Stimulated activated effector memory CD8-positive, alpha-beta T cell treated with anti-CD3 and anti-CD28 coated beads, Interleukin-12 subunit alpha, Interleukin-12 subunit beta, amount 100 ng/mL, for 72 hours (primary cell): ENCODE measurements at regions not wholly inside any gene's neighbourhood (a gene's known extent, or its start where the extent isn't known, plus 50 kb on each side); places are given as distances from the start of the nearest gene placed in this dataset.
"Not testable (repeated sequence)": the region's sequence is repeated elsewhere in the genome, so short reads cannot be mapped to it uniquely, and the experiment has no call there.

ENCODE experiments used
- ATAC-seq: fragments of 150-1000 bp; cut with Tn5 transposase; 2 replicates; pipeline ENCODE4 v1.10.0; 2021
- DNase-seq, 2 donors: peaks; one replicate each; pipeline ENCODE4 v3.0.0; 2021 to 2022; ENCODE audit warnings: low spot score in 2 of 2
- H3K27ac Mint-ChIP-seq: one replicate; pipeline ENCODE4 v1.8.0; 2022; ENCODE audit warnings: mild to moderate bottlenecking, mixed read lengths
- H3K36me3 Mint-ChIP-seq: one replicate; pipeline ENCODE4 v1.8.0; 2022; ENCODE audit warnings: mild to moderate bottlenecking, mixed read lengths
- H3K4me1 Mint-ChIP-seq: one replicate; pipeline ENCODE4 v1.8.0; 2022; ENCODE audit warnings: mixed read lengths
- H3K4me3 Mint-ChIP-seq: one replicate; pipeline ENCODE4 v1.8.0; 2022; ENCODE audit warnings: mild to moderate bottlenecking, mixed read lengths
- H3K9me3 Mint-ChIP-seq: one replicate; pipeline ENCODE4 v1.8.0; 2022; ENCODE audit warnings: mixed read lengths

DNA sequence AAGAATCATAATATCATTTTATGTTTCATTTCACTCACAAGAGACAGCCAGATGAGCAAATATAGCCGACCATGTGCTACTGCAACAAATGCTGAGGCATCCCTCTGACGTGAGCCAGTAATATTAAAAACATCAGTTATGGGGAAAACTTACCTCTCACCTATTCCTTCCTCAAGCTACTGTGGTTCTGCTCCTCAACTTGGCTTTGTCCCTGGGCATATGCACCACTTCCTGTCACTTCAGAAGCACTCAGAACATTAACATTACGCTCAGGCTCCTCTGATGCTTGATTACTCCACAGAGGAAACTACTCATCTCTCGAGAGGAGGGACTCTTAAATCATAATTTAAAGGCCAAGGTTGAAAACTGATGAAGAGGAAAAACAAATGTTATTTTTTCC, 457.0 kb upstream of the ALCAM start:
- no peaks in the 10 kb centered on the region for H3K9me3 Mint-ChIP-seq
- H3K4me3 Mint-ChIP-seq = no peak overlapping the region
- H3K4me1 Mint-ChIP-seq = no peaks in the 10 kb centered on the region

GRCh38 chr3:104911376-104911775, 455.3 kb upstream of the ALCAM start:
- Mint-ChIP-seq H3K36me3 (no peaks in the 10 kb centered on the region), H3K9me3 (no peaks in the 10 kb centered on the region), H3K4me1 (no peaks in the 10 kb centered on the region), H3K4me3 (no peak overlapping the region), H3K27ac (no peak overlapping the region)
- DNase-seq (no peak), ATAC-seq (no peak)

More for the DNA sequence above, 457.0 kb upstream of the ALCAM start:
- DNase-seq = no peak
- no peak for ATAC-seq
- no peak overlapping the region for H3K27ac Mint-ChIP-seq
- H3K36me3 Mint-ChIP-seq = no peaks in the 10 kb centered on the region

- Mint-ChIP-seq H3K9me3 (peaks cover 2% of the 10 kb centered on the region), H3K4me1 (no peaks in the 10 kb centered on the region), H3K4me3 (no peak overlapping the region), H3K36me3 (no peaks in the 10 kb centered on the region), H3K27ac (no peak overlapping the region)
- DNase-seq (no peak), ATAC-seq (no peak)
Measured at GRCh38 chr3:104916971-104917370, 449.7 kb upstream of the ALCAM start.

DNA sequence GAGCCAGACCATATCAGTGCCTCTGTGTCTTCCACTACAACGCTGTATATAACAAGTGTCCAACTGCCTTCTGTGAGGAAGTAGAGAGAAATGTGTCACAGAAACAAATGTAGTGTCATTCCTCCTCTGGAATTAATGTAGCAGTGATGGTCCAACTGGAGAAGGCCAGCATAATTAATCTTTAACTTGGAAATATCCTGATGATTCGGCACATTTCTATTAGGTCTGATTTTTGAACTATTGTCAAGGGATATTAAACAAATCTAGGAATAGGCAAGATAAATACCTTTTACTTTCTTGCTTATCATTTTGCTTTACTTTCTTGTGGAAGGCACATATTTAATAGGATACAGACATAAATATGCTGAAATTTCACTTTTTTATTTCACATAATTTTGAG, 446.2 kb upstream of the ALCAM start:
- no peaks in the 10 kb centered on the region for H3K36me3 Mint-ChIP-seq
- H3K4me3 Mint-ChIP-seq = no peak overlapping the region
- no peaks in the 10 kb centered on the region for H3K4me1 Mint-ChIP-seq
- DNase-seq (no peak), ATAC-seq (no peak)
- no peak overlapping the region for H3K27ac Mint-ChIP-seq
- H3K9me3 Mint-ChIP-seq = peaks cover 5% of the 10 kb centered on the region

GRCh38 chr3:104933972-104934371, 432.7 kb upstream of the ALCAM start:
- peaks cover 3% of the 10 kb centered on the region for H3K9me3 Mint-ChIP-seq
- no peak for DNase-seq
- H3K27ac Mint-ChIP-seq = no peak overlapping the region
- no peak for ATAC-seq
- no peak overlapping the region for H3K4me3 Mint-ChIP-seq
- H3K36me3 Mint-ChIP-seq = no peaks in the 10 kb centered on the region
- no peaks in the 10 kb centered on the region for H3K4me1 Mint-ChIP-seq

- Mint-ChIP-seq H3K27ac (no peak overlapping the region), H3K9me3 (peaks cover 3% of the 10 kb centered on the region), H3K36me3 (no peaks in the 10 kb centered on the region), H3K4me3 (no peak overlapping the region), H3K4me1 (no peaks in the 10 kb centered on the region)
- ATAC-seq (no peak), DNase-seq (no peak)
Measured at GRCh38 chr3:104935613-104936012, 431.1 kb upstream of the ALCAM start.

DNA sequence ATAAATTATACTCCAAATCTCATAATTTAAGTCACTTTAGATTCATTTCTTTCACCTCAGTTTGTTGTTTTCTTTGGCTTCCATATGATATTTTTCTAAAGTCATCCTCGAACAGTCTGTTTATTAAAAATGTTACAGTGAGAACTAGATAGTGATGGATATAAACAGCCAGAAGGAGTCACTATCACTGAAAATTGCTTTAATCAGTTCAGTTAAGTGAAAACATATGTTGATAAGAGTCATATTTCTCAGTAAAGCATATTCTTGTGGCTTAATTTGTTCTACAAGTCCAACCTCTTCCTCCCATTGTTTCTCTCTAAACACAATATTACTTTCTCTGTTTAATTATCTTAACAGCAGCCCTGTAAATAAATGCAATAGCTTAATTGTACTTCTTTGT, 427.5 kb upstream of the ALCAM start:
- Mint-ChIP-seq H3K27ac (no peak overlapping the region), H3K9me3 (no peaks in the 10 kb centered on the region), H3K4me1 (no peaks in the 10 kb centered on the region), H3K4me3 (no peak overlapping the region), H3K36me3 (no peaks in the 10 kb centered on the region)
- no peak for DNase-seq
- ATAC-seq = no peak

GRCh38 chr3:104941785-104942184, 424.9 kb upstream of the ALCAM start:
- no peaks in the 10 kb centered on the region for H3K36me3 Mint-ChIP-seq
- H3K4me3 Mint-ChIP-seq = no peak overlapping the region
- ATAC-seq (no peak), DNase-seq (no peak)
- H3K9me3 Mint-ChIP-seq = peaks cover 7% of the 10 kb centered on the region
- no peaks in the 10 kb centered on the region for H3K4me1 Mint-ChIP-seq
- no peak overlapping the region for H3K27ac Mint-ChIP-seq

DNA sequence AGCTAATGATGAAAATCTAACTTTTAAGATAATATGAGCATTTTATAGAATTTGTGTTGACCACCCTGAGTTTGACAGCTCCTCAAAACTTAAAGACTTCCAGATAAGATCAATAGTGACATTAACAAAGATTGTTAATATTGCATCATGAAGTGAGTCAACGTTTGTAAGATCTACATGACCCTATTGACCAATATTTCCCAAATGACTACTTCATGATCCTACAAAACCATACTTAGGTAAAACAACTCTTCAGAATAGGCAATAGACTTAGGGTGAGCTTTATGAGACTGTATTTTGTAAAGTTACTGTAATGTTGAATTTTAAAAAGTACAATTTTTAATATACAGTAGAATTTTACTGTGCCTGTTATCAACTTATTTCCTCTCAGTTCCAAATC, 422.7 kb upstream of the ALCAM start:
- no peak overlapping the region for H3K27ac Mint-ChIP-seq
- H3K4me1 Mint-ChIP-seq = no peaks in the 10 kb centered on the region
- H3K9me3 Mint-ChIP-seq = peaks cover 7% of the 10 kb centered on the region
- DNase-seq (no peak), ATAC-seq (no peak)
- no peak overlapping the region for H3K4me3 Mint-ChIP-seq
- no peaks in the 10 kb centered on the region for H3K36me3 Mint-ChIP-seq

DNA sequence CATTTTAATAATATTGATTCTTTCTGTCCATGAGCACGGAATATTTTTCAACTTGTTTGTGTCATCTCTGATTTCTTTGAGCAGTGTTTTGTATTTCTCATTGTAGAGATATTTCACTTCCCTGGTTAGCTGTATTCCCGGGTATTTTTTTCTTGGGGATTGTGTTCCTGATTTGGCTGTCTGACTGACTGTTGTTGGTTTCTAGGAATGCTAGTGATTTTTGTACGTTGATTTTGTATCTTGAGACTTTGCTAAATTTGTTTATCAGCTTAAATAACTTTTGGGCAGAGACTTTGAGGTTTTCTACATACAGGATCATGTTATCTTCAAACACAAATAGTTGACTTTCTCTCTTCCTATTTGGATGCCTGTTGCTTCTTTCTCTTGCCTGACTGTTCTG, 418.8 kb upstream of the ALCAM start:
- no peak overlapping the region for H3K4me3 Mint-ChIP-seq
- ATAC-seq (no peak), DNase-seq (no peak)
- peaks cover 9% of the 10 kb centered on the region for H3K9me3 Mint-ChIP-seq
- H3K27ac Mint-ChIP-seq = no peak overlapping the region
- no peaks in the 10 kb centered on the region for H3K4me1 Mint-ChIP-seq
- no peaks in the 10 kb centered on the region for H3K36me3 Mint-ChIP-seq

GRCh38 chr3:104949810-104950209, 416.9 kb upstream of the ALCAM start:
- H3K4me3 Mint-ChIP-seq = not testable (repeated sequence)

GRCh38 chr3:104951426-104951825, 415.3 kb upstream of the ALCAM start:
- DNase-seq (no peak), ATAC-seq (no peak)
- Mint-ChIP-seq H3K4me1 (no peaks in the 10 kb centered on the region), H3K9me3 (peaks cover 2% of the 10 kb centered on the region), H3K4me3 (no peak overlapping the region), H3K27ac (no peak overlapping the region), H3K36me3 (no peaks in the 10 kb centered on the region)

More at GRCh38 chr3:104949810-104950209, 416.9 kb upstream of the ALCAM start:
- H3K9me3 Mint-ChIP-seq, ATAC-seq, H3K4me1 Mint-ChIP-seq, DNase-seq, H3K27ac Mint-ChIP-seq, H3K36me3 Mint-ChIP-seq: not testable (repeated sequence)

GRCh38 chr3:104952146-104952972, 414.4 kb upstream of the ALCAM start:
- no peak overlapping the region for H3K4me3 Mint-ChIP-seq
- H3K27ac Mint-ChIP-seq = no peak overlapping the region
- H3K36me3 Mint-ChIP-seq = no peaks in the 10 kb centered on the region
- H3K4me1 Mint-ChIP-seq = no peaks in the 10 kb centered on the region
- peaks cover 2% of the 10 kb centered on the region for H3K9me3 Mint-ChIP-seq
- no peak for DNase-seq
- no peak for ATAC-seq

- no peaks in the 10 kb centered on the region for H3K9me3 Mint-ChIP-seq
- no peaks in the 10 kb centered on the region for H3K36me3 Mint-ChIP-seq
- no peak overlapping the region for H3K27ac Mint-ChIP-seq
- ATAC-seq (peak; percentile 40), DNase-seq (no peak)
- no peak overlapping the region for H3K4me3 Mint-ChIP-seq
- H3K4me1 Mint-ChIP-seq = no peaks in the 10 kb centered on the region
Measured at GRCh38 chr3:104956620-104957345, 409.9 kb upstream of the ALCAM start.

- ATAC-seq = no peak
- no peaks in the 10 kb centered on the region for H3K4me1 Mint-ChIP-seq
- DNase-seq = no peak
- H3K27ac Mint-ChIP-seq = no peak overlapping the region
- no peak overlapping the region for H3K4me3 Mint-ChIP-seq
- H3K36me3 Mint-ChIP-seq = no peaks in the 10 kb centered on the region
- H3K9me3 Mint-ChIP-seq = no peaks in the 10 kb centered on the region
Measured at GRCh38 chr3:104960579-104960978, 406.1 kb upstream of the ALCAM start.

DNA sequence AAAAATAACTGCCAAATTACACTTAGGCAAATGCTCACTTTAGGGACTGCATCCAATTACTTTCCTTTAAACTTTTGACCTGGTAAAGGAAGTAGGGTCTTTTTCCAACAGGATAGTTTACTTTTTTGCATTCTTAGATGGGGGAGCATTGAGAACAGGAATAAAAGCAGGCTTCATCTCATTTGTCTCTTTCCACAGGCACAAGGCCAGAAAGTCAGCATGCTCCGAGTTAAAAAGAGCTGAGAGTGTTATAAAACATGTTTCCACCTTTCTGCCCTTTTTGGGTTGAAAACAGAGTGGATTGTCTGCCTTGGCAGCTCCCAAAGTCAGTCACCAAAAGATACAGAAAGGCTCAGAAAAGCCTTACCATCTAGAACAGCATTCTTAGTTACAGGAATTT, 404.9 kb upstream of the ALCAM start:
- H3K27ac Mint-ChIP-seq = no peak overlapping the region
- H3K36me3 Mint-ChIP-seq = no peaks in the 10 kb centered on the region
- H3K4me1 Mint-ChIP-seq = no peaks in the 10 kb centered on the region
- no peak overlapping the region for H3K4me3 Mint-ChIP-seq
- H3K9me3 Mint-ChIP-seq = no peaks in the 10 kb centered on the region
- DNase-seq (no peak), ATAC-seq (no peak)
